Endodermal cell (in vitro differentiated cells): ENCODE measurements at regions not wholly inside any gene's neighbourhood (a gene's known extent, or its start where the extent isn't known, plus 50 kb on each side); places are given as distances from the start of the nearest gene placed in this dataset.

Experiments used
- DNase-seq: peaks from one replicate; pipeline ENCODE4 v3.0.0-alpha.2; 2017
- H3K27ac ChIP-seq: 2 replicates; pipeline ENCODE4 v1.5.1; 2013; ENCODE audit warnings: mild to moderate bottlenecking, low read depth, low read length, moderate library complexity
- H3K27me3 ChIP-seq: 2 replicates; pipeline ENCODE4 v1.6.1; 2013; ENCODE audit warnings: mild to moderate bottlenecking, low read length, moderate library complexity; ENCODE audit not compliant: insufficient read depth, control insufficient read depth, poor library complexity, severe bottlenecking
- H3K36me3 ChIP-seq: 2 replicates; pipeline ENCODE4 v1.7.0; 2013; ENCODE audit warnings: mild to moderate bottlenecking, low read length, moderate library complexity; ENCODE audit not compliant: control insufficient read depth, insufficient read depth
- H3K4me1 ChIP-seq: one replicate; pipeline ENCODE4 v1.7.0; 2013; ENCODE audit warnings: low read length; ENCODE audit not compliant: control insufficient read depth, insufficient read depth
- H3K4me3 ChIP-seq: 2 replicates; pipeline ENCODE4 v1.5.1; 2013; ENCODE audit warnings: mild to moderate bottlenecking, low read length, moderate library complexity
- H3K9ac ChIP-seq: 2 replicates; pipeline ENCODE4 v1.6.1; 2013; ENCODE audit warnings: mild to moderate bottlenecking, low read length, moderate library complexity; ENCODE audit not compliant: poor library complexity, severe bottlenecking; ENCODE audit errors: extremely low read depth
- H3K9me3 ChIP-seq: 2 replicates; pipeline ENCODE4 v1.6.1; 2013; ENCODE audit warnings: mild to moderate bottlenecking, low read length, moderate library complexity; ENCODE audit not compliant: control insufficient read depth
- H3K27ac Mint-ChIP-seq: 2 replicates; pipeline ENCODE4 v1.8.0; 2020; ENCODE audit warnings: mixed read lengths
- H3K27me3 Mint-ChIP-seq: 2 replicates; pipeline ENCODE4 v1.8.0; 2021; ENCODE audit warnings: mild to moderate bottlenecking, mixed read lengths; ENCODE audit not compliant: insufficient read depth
- H3K36me3 Mint-ChIP-seq: 2 replicates; pipeline ENCODE4 v1.8.0; 2020; ENCODE audit warnings: low read depth, mixed read lengths
- H3K4me1 Mint-ChIP-seq: 2 replicates; pipeline ENCODE4 v1.8.0; 2020; ENCODE audit warnings: mixed read lengths
- H3K4me3 Mint-ChIP-seq: 2 replicates; pipeline ENCODE4 v1.8.0; 2020; ENCODE audit warnings: mild to moderate bottlenecking, moderate library complexity, mixed read lengths
- H3K9me3 Mint-ChIP-seq: 2 replicates; pipeline ENCODE4 v1.8.0; 2020; ENCODE audit warnings: mild to moderate bottlenecking, mixed read lengths
- CTCF ChIP-seq: fragments of 200-600 bp; sonication (generic); conservative IDR thresholded peaks from 2 replicates; pipeline ENCODE4 v1.5.0; 2021; ENCODE audit warnings: antibody characterized with exemption, mild to moderate bottlenecking
- WGBS, 2 experiments: methylation state at CpG; one replicate each; pipeline versions ENCODE4 v1.1.5 to v1.1.7; 2013; ENCODE audit warnings: missing lambda C conversion rate in 2 of 2, mixed read lengths in 1 of 2; ENCODE audit not compliant: insufficient coverage in 1 of 2, insufficient read length in 1 of 2; 5-methylcytosine and 5-hydroxymethylcytosine counted together

DNA sequence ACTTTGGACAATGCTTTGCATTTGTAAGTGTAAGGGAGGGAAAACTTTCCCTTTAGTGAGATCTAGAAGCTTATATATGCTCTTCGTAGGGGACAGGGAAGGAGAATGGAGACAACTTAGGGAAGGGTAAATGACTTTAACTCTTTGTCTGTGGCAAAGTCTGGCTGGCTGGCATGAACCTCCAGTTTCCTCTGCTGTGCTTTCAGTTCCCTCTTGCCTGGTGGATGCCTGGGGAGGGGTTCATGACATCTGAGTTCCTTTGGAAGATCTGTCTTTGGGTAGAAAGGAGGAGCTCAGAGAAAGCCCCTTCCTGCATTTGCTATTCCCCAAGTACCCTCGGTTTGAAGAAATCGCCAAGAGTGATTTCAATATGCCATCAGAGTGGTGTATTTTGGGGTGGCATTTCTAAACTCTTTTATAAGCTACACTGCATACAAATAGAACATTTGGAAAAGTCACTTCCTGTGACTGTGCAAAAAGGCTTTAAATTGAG, 143.6 kb downstream of the VAPA start:
- H3K9me3 ChIP-seq = no peaks in the 10 kb centered on the region
- no peak overlapping the region for H3K4me3 ChIP-seq
- no peaks in the 10 kb centered on the region for H3K36me3 ChIP-seq
- H3K27me3 ChIP-seq = peaks cover 43% of the 10 kb centered on the region
- no peak overlapping the region for H3K9ac ChIP-seq
- H3K4me1 Mint-ChIP-seq = peaks cover 20% of the 10 kb centered on the region
- H3K36me3 Mint-ChIP-seq = no peaks in the 10 kb centered on the region
- peaks cover 45% of the 10 kb centered on the region for H3K27me3 Mint-ChIP-seq
- H3K27ac Mint-ChIP-seq = no peak overlapping the region
- peaks cover 7% of the 10 kb centered on the region for H3K4me1 ChIP-seq
- TF ChIP-seq CTCF = no peak
- no peaks in the 10 kb centered on the region for H3K9me3 Mint-ChIP-seq
- no peak overlapping the region for H3K4me3 Mint-ChIP-seq
- no peak for DNase-seq
- no peak overlapping the region for H3K27ac ChIP-seq
- 85% methylated on average over 3 of the region's 3 CpGs; no CpG with 5 or more reads in 1 of the 2 experiments for WGBS, 2 experiments

- H3K9me3 Mint-ChIP-seq = no peaks in the 10 kb centered on the region
- peaks cover 45% of the 10 kb centered on the region for H3K27me3 Mint-ChIP-seq
- Histone ChIP-seq H3K4me1 (peaks cover 4% of the 10 kb centered on the region), H3K9ac (no peak overlapping the region), H3K27me3 (peaks cover 43% of the 10 kb centered on the region), H3K4me3 (no peak overlapping the region), H3K27ac (no peak overlapping the region), H3K9me3 (no peaks in the 10 kb centered on the region), H3K36me3 (no peaks in the 10 kb centered on the region)
- TF ChIP-seq CTCF = no peak
- peaks cover 15% of the 10 kb centered on the region for H3K4me1 Mint-ChIP-seq
- WGBS, 2 experiments = 92 to 100% methylated on average over 4 to 5 of the region's 5 CpGs
- H3K36me3 Mint-ChIP-seq = no peaks in the 10 kb centered on the region
- H3K27ac Mint-ChIP-seq = no peak overlapping the region
- DNase-seq = no peak
- no peak overlapping the region for H3K4me3 Mint-ChIP-seq
Measured at GRCh38 chr18:10057894-10058791, 144.3 kb downstream of the VAPA start.

DNA sequence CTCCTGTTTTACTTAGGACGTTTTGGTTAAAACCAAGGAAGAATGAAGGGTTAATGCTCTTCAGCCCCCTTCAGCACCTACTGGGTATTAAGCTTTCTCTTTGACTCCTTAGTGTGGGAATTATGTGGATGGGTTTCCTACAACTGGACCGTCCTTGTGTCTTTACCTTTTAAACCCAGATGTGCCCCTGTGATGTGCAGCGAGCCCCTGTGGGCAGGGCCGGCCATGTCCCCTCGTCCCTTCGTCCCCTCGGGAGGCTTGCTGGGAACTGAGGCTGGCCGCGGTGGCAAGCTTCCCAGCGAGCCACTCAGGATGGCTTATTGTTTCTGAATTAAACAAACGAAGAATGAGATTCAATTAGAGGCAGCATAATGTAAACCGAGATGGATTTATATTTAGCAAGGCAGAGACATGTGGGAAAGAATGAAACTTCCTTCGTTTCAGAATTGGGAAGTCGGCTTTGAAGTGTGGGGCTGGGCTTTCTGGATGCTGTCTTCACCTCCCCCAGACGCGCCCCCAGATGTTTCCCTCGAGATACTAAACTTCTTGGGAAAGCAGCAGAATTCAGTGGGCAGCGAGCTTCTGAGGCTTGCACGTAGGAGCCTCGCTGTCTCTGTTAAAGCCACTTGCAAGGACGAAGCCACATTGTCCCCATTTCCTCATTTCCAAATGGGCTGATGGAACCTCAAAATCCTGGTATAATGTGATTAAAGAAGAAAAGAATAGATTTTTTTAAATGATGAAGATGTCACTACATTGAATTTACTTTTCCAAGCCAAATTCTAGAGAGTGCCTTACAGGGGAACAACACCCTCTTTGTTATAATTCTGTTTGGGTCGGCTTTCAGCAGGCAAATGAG, 146.0 kb downstream of the VAPA start:
- H3K4me3 Mint-ChIP-seq = no peak overlapping the region
- H3K4me3 ChIP-seq = no peak overlapping the region
- WGBS, 2 experiments = 86 to 91% methylated on average over 12 to 22 of the region's 22 CpGs
- H3K4me1 ChIP-seq = peaks cover 3% of the 10 kb centered on the region
- H3K9me3 ChIP-seq = no peaks in the 10 kb centered on the region
- H3K27ac Mint-ChIP-seq = no peak overlapping the region
- H3K9me3 Mint-ChIP-seq = no peaks in the 10 kb centered on the region
- H3K27me3 ChIP-seq = peaks cover 43% of the 10 kb centered on the region
- H3K36me3 Mint-ChIP-seq = no peaks in the 10 kb centered on the region
- TF ChIP-seq CTCF = no peak
- no peak overlapping the region for H3K9ac ChIP-seq
- peaks cover 7% of the 10 kb centered on the region for H3K4me1 Mint-ChIP-seq
- no peaks in the 10 kb centered on the region for H3K36me3 ChIP-seq
- H3K27ac ChIP-seq = no peak overlapping the region
- DNase-seq = no peak
- peaks cover 41% of the 10 kb centered on the region for H3K27me3 Mint-ChIP-seq
